ENCODE measurements at regions not wholly inside any gene's neighbourhood (a gene's known extent, or its start where the extent isn't known, plus 50 kb on each side); places are given as distances from the start of the nearest gene placed in this dataset.

DNA sequence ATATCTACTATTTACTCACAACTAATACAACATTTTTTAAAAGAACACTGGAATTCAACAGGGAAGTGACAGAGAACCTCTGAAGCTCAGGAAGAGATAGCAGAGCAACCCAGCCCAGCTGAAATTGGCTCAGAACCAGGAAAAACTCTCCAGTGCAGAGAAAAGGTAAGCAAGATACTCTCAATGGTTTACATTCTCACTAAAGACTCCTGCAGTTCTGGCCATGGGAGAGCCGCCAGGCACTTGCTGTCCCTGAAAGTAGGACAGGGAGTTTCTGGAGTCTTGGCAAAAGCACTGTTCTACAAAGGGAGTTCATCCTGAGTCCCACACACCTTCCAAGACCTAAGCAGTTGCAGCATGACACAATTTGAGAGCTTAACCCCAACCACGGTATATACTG, 330.8 kb downstream of the TRIM36 start:
- FAIRE-seq (no peak), DNase-seq (ENCODE audit: insufficient read length, low spot score) (no peak)
- TF ChIP-seq, protein P1, sequence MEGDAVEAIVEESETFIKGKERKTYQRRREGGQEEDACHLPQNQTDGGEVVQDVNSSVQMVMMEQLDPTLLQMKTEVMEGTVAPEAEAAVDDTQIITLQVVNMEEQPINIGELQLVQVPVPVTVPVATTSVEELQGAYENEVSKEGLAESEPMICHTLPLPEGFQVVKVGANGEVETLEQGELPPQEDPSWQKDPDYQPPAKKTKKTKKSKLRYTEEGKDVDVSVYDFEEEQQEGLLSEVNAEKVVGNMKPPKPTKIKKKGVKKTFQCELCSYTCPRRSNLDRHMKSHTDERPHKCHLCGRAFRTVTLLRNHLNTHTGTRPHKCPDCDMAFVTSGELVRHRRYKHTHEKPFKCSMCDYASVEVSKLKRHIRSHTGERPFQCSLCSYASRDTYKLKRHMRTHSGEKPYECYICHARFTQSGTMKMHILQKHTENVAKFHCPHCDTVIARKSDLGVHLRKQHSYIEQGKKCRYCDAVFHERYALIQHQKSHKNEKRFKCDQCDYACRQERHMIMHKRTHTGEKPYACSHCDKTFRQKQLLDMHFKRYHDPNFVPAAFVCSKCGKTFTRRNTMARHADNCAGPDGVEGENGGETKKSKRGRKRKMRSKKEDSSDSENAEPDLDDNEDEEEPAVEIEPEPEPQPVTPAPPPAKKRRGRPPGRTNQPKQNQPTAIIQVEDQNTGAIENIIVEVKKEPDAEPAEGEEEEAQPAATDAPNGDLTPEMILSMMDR (IDR thresholded peaks at IDR 0.05; ENCODE audit: insufficient read depth, missing control alignments), result no peak

DNA sequence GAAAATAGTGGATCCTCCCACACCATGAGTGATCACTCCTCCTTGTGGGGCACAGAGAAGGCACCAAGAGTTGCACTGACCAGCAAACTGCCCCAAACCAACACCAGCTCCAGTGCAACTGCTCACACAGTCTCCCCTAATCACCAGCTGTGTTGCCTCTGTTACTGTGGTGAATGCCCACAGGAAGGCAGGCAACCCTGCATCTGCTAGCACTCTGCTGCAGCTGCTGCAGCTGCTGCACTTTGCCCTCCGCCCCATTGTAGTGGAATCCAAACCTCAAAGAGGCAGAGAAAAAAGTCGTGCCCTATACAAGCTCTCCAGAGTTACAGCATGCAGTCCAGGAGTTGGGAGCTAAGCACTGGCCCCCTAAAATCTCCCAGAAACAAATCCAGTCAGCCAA, 339.6 kb downstream of the TRIM36 start:
- DNase-seq (ENCODE audit: insufficient read length, low spot score), result no peak
- TF ChIP-seq, protein P1 (IDR thresholded peaks at IDR 0.05; ENCODE audit: insufficient read depth, missing control alignments), result no peak
- no peak for FAIRE-seq

DNA sequence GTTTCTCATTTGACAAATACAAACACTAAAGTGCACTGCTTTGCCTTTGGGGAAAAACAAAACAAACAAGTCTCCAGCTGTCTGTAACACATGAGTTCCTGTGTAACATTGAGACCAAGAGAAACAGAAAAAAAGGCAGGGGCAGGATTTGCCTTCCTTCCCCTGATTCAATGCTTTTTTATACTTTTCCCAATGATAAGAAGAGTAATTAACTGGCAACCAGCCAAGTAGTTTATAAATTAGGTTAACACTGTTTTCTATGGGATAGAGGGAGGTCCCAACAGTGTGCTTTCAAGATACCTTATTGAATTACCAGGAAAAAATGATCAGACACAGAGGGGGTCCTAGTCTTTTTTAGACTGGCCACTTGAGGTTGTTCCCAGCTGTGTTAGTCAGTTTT, 346.8 kb downstream of the TRIM36 start:
- FAIRE-seq, result no peak
- TF ChIP-seq, protein P1 (IDR thresholded peaks at IDR 0.05; ENCODE audit: insufficient read depth, missing control alignments), result no peak
- no peak for DNase-seq (ENCODE audit: insufficient read length, low spot score)

DNA sequence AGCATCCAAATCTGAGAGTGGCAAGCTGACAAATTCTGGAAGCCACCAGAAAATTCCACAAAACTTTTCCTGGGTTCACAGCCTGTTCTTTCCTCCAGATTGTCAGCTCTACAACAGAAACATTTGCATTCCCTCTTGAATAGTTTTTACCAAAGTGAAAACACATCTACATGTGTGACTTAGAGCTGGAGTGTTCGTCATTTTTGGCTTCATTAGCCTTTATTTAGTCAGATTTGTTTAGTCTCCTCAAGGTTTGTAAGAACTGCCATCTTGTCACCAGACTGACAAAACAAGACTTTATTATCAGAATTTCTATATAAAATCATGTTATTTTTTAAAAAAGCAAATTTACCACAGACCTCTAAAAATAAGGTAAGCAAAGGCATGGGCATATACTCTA, 347.3 kb downstream of the TRIM36 start:
- no peak for DNase-seq (ENCODE audit: insufficient read length, low spot score)
- TF ChIP-seq, protein P1 (IDR thresholded peaks at IDR 0.05; ENCODE audit: insufficient read depth, missing control alignments), result no peak
- FAIRE-seq, result no peak

DNA sequence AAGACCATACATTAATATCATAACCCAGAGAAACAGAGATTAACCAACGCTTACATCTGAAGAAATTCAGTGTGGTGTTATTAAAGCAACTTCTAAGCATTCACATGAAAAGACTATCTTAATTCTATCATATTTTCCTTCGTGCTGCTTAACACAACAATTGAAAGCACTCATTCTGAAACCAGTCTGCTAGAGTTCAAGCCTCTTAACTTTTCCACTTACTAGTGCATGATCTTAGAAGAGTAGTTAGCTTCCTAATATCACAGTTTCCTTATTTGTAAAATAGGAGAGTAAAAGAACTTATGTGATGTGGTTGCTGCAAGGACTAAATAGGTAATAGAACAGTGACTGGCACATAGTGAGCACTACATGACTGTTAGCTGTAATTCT, 379.3 kb downstream of the TRIM36 start:
- no peak for DNase-seq (ENCODE audit: insufficient read length, low spot score)
- FAIRE-seq, result no peak
- TF ChIP-seq, protein P1 (IDR thresholded peaks at IDR 0.05; ENCODE audit: insufficient read depth, missing control alignments), result no peak

DNA sequence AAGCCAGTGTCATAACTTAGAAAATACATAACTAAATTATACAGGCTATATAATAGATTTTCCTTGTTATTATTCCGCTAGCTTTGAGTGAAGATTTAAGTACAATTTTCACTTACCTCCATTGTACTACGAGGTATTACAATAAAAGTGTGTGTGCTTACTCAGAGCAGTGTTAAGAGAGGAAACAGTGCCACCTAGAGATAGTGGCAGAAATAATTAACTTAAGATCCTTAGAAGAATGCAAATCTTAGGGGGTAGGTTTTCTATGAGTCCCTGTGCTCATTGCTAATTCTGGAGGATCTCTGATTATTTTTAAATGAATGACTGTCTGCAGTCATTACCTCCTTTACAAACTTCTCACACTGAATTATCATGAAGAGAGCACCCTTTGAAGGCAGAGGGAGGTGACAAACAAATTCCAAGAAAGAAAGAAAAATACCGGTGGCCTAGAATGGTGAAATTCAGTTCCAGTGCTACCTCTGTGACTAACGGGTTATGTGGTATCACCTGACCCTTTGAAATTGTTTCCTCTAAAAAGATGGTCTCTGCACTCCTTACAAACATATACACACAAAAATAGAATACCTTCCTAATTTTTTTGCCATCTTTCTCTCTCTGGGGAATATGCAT, 379.8 kb downstream of the TRIM36 start:
- peak; percentile 21 for DNase-seq (ENCODE audit: insufficient read length, low spot score)
- FAIRE-seq, result peak; percentile 51
- TF ChIP-seq, protein P1 (IDR thresholded peaks at IDR 0.05; ENCODE audit: insufficient read depth, missing control alignments), result peak; percentile 80

DNA sequence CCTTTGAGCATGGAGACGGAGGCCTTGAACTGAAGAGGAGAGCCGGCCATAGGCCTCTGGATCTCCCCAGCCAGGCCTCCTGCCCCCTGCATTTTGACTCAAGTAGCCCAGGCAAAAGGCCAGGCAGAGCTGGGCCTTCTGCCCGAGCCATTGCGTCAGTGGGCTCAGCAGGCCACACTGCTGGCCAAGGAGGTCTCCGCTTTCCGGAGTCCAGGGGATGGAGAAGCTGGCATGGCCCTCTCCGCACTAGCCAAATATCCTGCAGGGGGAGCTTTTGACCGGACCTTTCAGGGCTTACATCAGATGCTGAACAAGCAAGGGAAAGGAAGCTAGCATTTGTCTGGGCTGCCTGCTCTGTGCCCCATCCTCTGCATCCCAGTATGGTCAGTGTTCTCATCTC, 386.8 kb downstream of the TRIM36 start:
- TF ChIP-seq, protein P1 (IDR thresholded peaks at IDR 0.05; ENCODE audit: insufficient read depth, missing control alignments), result no peak
- no peak for FAIRE-seq
- DNase-seq (ENCODE audit: insufficient read length, low spot score), result no peak
